ENCODE measurements at regions not wholly inside any gene's neighbourhood (a gene's known extent, or its start where the extent isn't known, plus 50 kb on each side); places are given as distances from the start of the nearest gene placed in this dataset.
"Not testable (repeated sequence)": the region's sequence is repeated elsewhere in the genome, so short reads cannot be mapped to it uniquely, and the experiment has no call there.

GRCh38 chrX:39052751-39053150 is 251.5 kb downstream of the MID1IP1 start:
- FAIRE-seq, result no peak

GRCh38 chrX:39058724-39059123 is 257.5 kb downstream of the MID1IP1 start:
- no peak for FAIRE-seq

GRCh38 chrX:39059866-39060265 is 258.6 kb downstream of the MID1IP1 start:
- no peak for FAIRE-seq

- no peak for FAIRE-seq
Observed at GRCh38 chrX:39063037-39063436, 261.8 kb downstream of the MID1IP1 start.

- FAIRE-seq, result no peak
Observed at GRCh38 chrX:39063702-39064101, 262.4 kb downstream of the MID1IP1 start.

- FAIRE-seq, result no peak
Observed at GRCh38 chrX:39065051-39065871, 264.0 kb downstream of the MID1IP1 start.

- no peak for FAIRE-seq
Observed at GRCh38 chrX:39067866-39068265, 266.6 kb downstream of the MID1IP1 start.

GRCh38 chrX:39068634-39069033 is 267.4 kb downstream of the MID1IP1 start:
- not testable (repeated sequence) for FAIRE-seq

- no peak for FAIRE-seq
Observed at GRCh38 chrX:39070009-39070408, 268.8 kb downstream of the MID1IP1 start.

- FAIRE-seq, result no peak
Observed at GRCh38 chrX:39073131-39073530, 271.9 kb downstream of the MID1IP1 start.

- no peak for FAIRE-seq
Observed at GRCh38 chrX:39096599-39096998, 295.3 kb downstream of the MID1IP1 start.

- FAIRE-seq, result no peak
Observed at GRCh38 chrX:39104745-39105144, 303.5 kb downstream of the MID1IP1 start.

GRCh38 chrX:39112143-39112542 is 310.9 kb downstream of the MID1IP1 start:
- no peak for FAIRE-seq

- no peak for FAIRE-seq
Observed at GRCh38 chrX:39115166-39115565, 313.9 kb downstream of the MID1IP1 start.

GRCh38 chrX:39117101-39117500 is 315.8 kb downstream of the MID1IP1 start:
- FAIRE-seq, result no peak

GRCh38 chrX:39121903-39122302 is 320.6 kb downstream of the MID1IP1 start:
- FAIRE-seq, result no peak

GRCh38 chrX:39125834-39126233 is 324.6 kb downstream of the MID1IP1 start:
- no peak for FAIRE-seq

- FAIRE-seq, result no peak
Observed at GRCh38 chrX:39133971-39134370, 332.7 kb downstream of the MID1IP1 start.

GRCh38 chrX:39137363-39137954 is 336.2 kb downstream of the MID1IP1 start:
- no peak for FAIRE-seq

GRCh38 chrX:39140581-39140980 is 339.3 kb downstream of the MID1IP1 start:
- FAIRE-seq, result no peak

GRCh38 chrX:39144323-39144722 is 343.1 kb downstream of the MID1IP1 start:
- no peak for FAIRE-seq

- FAIRE-seq, result no peak
Observed at GRCh38 chrX:39144956-39145355, 343.7 kb downstream of the MID1IP1 start.

- FAIRE-seq, result no peak
Observed at GRCh38 chrX:39145859-39146258, 344.6 kb downstream of the MID1IP1 start.

- no peak for FAIRE-seq
Observed at GRCh38 chrX:39149761-39150160, 348.5 kb downstream of the MID1IP1 start.

GRCh38 chrX:39150220-39150619 is 349.0 kb downstream of the MID1IP1 start:
- FAIRE-seq, result no peak

All from A204.1 (cell line).